ENCODE measurements at regions not wholly inside any gene's neighbourhood (a gene's known extent, or its start where the extent isn't known, plus 50 kb on each side); places are given as distances from the start of the nearest gene placed in this dataset.

GRCh38 chr9:29796291-29796952, 2223.1 kb upstream of the C9orf72 start:
- DNase-seq (ENCODE audit: low read depth), result no peak
- TF ChIP-seq CTCF (conservative IDR thresholded peaks at IDR 0.05; ENCODE audit: low read depth, low read length), result no peak
- H3K4me3 ChIP-seq (ENCODE audit: low read depth, low read length), result no peak overlapping the region

- no peak for DNase-seq (ENCODE audit: low read depth)
- TF ChIP-seq CTCF (conservative IDR thresholded peaks at IDR 0.05; ENCODE audit: low read depth, low read length), result no peak
- H3K4me3 ChIP-seq (ENCODE audit: low read depth, low read length), result no peak overlapping the region
Observed at GRCh38 chr9:29798599-29798998, 2225.3 kb upstream of the C9orf72 start.

GRCh38 chr9:29799227-29799626, 2225.9 kb upstream of the C9orf72 start:
- no peak for DNase-seq (ENCODE audit: low read depth)
- no peak overlapping the region for H3K4me3 ChIP-seq (ENCODE audit: low read depth, low read length)
- TF ChIP-seq CTCF (conservative IDR thresholded peaks at IDR 0.05; ENCODE audit: low read depth, low read length), result no peak

- no peak overlapping the region for H3K4me3 ChIP-seq (ENCODE audit: low read depth, low read length)
- no peak for DNase-seq (ENCODE audit: low read depth)
- TF ChIP-seq CTCF (conservative IDR thresholded peaks at IDR 0.05; ENCODE audit: low read depth, low read length), result no peak
Observed at GRCh38 chr9:29800821-29801220, 2227.5 kb upstream of the C9orf72 start.

GRCh38 chr9:29802454-29802853, 2229.2 kb upstream of the C9orf72 start:
- no peak for DNase-seq (ENCODE audit: low read depth)
- H3K4me3 ChIP-seq (ENCODE audit: low read depth, low read length), result no peak overlapping the region
- TF ChIP-seq CTCF (conservative IDR thresholded peaks at IDR 0.05; ENCODE audit: low read depth, low read length), result no peak

GRCh38 chr9:29806937-29807618, 2233.8 kb upstream of the C9orf72 start:
- no peak overlapping the region for H3K4me3 ChIP-seq (ENCODE audit: low read depth, low read length)
- TF ChIP-seq CTCF (conservative IDR thresholded peaks at IDR 0.05; ENCODE audit: low read depth, low read length), result no peak
- DNase-seq (ENCODE audit: low read depth), result no peak

Data from choroid plexus epithelial cell (primary cell).